ENCODE measurements at regions not wholly inside any gene's neighbourhood (a gene's known extent, or its start where the extent isn't known, plus 50 kb on each side); places are given as distances from the start of the nearest gene placed in this dataset.

GRCh38 chr11:76721755-76722677, 51.5 kb upstream of the LRRC32 start:
- DNase-seq = peak; percentile 49 to 69

- DNase-seq = no peak
Observed at GRCh38 chr11:76723142-76723541, 52.6 kb upstream of the LRRC32 start.

- DNase-seq = no peak
Observed at GRCh38 chr11:76723548-76723947, 53.0 kb upstream of the LRRC32 start.

GRCh38 chr11:76724171-76724768, 53.7 kb upstream of the LRRC32 start:
- DNase-seq = no peak

- DNase-seq = no peak
Observed at GRCh38 chr11:76728227-76728626, 54.9 kb upstream of the TSKU start.

- DNase-seq = no peak
Observed at GRCh38 chr11:76728778-76729177, 54.4 kb upstream of the TSKU start.

- no peak for DNase-seq
Observed at GRCh38 chr11:76729214-76729613, 53.9 kb upstream of the TSKU start.

GRCh38 chr11:76730887-76731565, 52.1 kb upstream of the TSKU start:
- DNase-seq = no peak

- no peak for DNase-seq
Observed at GRCh38 chr11:76732643-76733042, 50.5 kb upstream of the TSKU start.

All from bone marrow (tissue), 2 donors.